Prostate gland (tissue), 2 donors: ENCODE measurements at regions not wholly inside any gene's neighbourhood (a gene's known extent, or its start where the extent isn't known, plus 50 kb on each side); places are given as distances from the start of the nearest gene placed in this dataset.

Experiments used
- CTCF ChIP-seq, 4 experiments: fragments of 200-600 bp in 2 of 4; fragments of 450-650 bp in 2 of 4; sonication (generic) in 2 of 4; IDR thresholded peaks; 1 replicate in 3 of 4; 2 replicates in 1 of 4; pipeline ENCODE4 v1.5.1; 2016 to 2019; ENCODE audit warnings: antibody characterized with exemption in 4 of 4, mild to moderate bottlenecking in 2 of 4, moderate library complexity in 2 of 4
- POLR2A ChIP-seq: fragments of 450-650 bp; IDR thresholded peaks from one replicate; pipeline ENCODE4 v1.6.1; 2016; ENCODE audit warnings: antibody characterized with exemption, mild to moderate bottlenecking
- POLR2AphosphoS5 ChIP-seq: sonication (generic); formaldehyde crosslinking; IDR thresholded peaks from one replicate; pipeline ENCODE4 v1.6.1; 2017; ENCODE audit warnings: antibody characterized with exemption

GRCh38 chr6:22401932-22402331 is 105.1 kb upstream of the PRL start:
- TF ChIP-seq CTCF (IDR thresholded peaks at IDR 0.05) = no peak
- no peak for TF ChIP-seq POLR2AphosphoS5
- no peak for TF ChIP-seq POLR2A
